ENCODE measurements at regions not wholly inside any gene's neighbourhood (a gene's known extent, or its start where the extent isn't known, plus 50 kb on each side); places are given as distances from the start of the nearest gene placed in this dataset.

- TF ChIP-seq, protein P1, sequence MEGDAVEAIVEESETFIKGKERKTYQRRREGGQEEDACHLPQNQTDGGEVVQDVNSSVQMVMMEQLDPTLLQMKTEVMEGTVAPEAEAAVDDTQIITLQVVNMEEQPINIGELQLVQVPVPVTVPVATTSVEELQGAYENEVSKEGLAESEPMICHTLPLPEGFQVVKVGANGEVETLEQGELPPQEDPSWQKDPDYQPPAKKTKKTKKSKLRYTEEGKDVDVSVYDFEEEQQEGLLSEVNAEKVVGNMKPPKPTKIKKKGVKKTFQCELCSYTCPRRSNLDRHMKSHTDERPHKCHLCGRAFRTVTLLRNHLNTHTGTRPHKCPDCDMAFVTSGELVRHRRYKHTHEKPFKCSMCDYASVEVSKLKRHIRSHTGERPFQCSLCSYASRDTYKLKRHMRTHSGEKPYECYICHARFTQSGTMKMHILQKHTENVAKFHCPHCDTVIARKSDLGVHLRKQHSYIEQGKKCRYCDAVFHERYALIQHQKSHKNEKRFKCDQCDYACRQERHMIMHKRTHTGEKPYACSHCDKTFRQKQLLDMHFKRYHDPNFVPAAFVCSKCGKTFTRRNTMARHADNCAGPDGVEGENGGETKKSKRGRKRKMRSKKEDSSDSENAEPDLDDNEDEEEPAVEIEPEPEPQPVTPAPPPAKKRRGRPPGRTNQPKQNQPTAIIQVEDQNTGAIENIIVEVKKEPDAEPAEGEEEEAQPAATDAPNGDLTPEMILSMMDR (IDR thresholded peaks at IDR 0.05), result no peak
- TF ChIP-seq POLR2A (IDR thresholded peaks at IDR 0.05), result no peak
Observed at GRCh38 chr1:68819190-68819829, 322.4 kb upstream of the DEPDC1 start.
